SJCRH30 (cell line): ENCODE measurements at regions not wholly inside any gene's neighbourhood (a gene's known extent, or its start where the extent isn't known, plus 50 kb on each side); places are given as distances from the start of the nearest gene placed in this dataset.

ENCODE experiments used
- DNase-seq, 2 experiments: peaks; one replicate each; pipeline ENCODE4 v3.0.0-alpha.2; 2015 to 2020
- H3K27ac ChIP-seq: fragments of 250-450 bp; sonication (Bioruptor Pico); 2 replicates; pipeline ENCODE4 v1.5.1; 2020; ENCODE audit warnings: mild to moderate bottlenecking, moderate library complexity
- H3K27me3 ChIP-seq: fragments of 250-450 bp; sonication (Bioruptor Pico); 2 replicates; pipeline ENCODE4 v1.5.1; 2020; ENCODE audit warnings: mild to moderate bottlenecking, moderate library complexity
- H3K36me3 ChIP-seq: fragments of 250-450 bp; sonication (Bioruptor Pico); 2 replicates; pipeline ENCODE4 v1.5.1; 2020; ENCODE audit warnings: mild to moderate bottlenecking, moderate library complexity
- H3K4me1 ChIP-seq: fragments of 250-450 bp; sonication (Bioruptor Pico); 2 replicates; pipeline ENCODE4 v1.5.1; 2020; ENCODE audit warnings: mild to moderate bottlenecking, moderate library complexity
- H3K4me3 ChIP-seq: fragments of 250-450 bp; sonication (Bioruptor Pico); 2 replicates; pipeline ENCODE4 v1.5.1; 2020; ENCODE audit warnings: mild to moderate bottlenecking, moderate library complexity
- H3K9me3 ChIP-seq: fragments of 250-450 bp; sonication (Bioruptor Pico); replicated peaks from 2 replicates; pipeline ENCODE4 v1.5.1; 2020; ENCODE audit warnings: mild to moderate bottlenecking, moderate library complexity

DNA sequence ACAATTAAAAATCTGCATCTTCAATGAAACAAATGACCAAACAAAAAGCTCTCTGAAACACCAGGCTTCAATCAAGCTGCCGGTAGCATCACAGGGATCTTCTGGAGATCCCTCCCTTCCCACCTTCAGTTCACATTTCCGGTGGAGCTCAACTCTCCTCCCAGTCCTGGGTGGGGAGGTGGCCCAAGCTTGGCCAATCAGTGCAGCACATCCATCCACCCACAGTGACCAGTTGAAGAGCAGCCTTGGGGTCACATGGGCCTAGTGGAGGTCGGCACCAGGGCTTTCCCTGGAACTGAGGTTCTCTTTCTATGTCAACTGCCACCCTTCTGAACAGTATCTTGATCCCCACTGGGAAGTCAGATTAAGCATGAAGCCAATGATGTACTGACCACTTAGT lies 620.1 kb upstream of the MGMT start:
- H3K9me3 ChIP-seq, result no peaks in the 10 kb centered on the region
- no peaks in the 10 kb centered on the region for H3K4me1 ChIP-seq
- no peaks in the 10 kb centered on the region for H3K27me3 ChIP-seq
- H3K27ac ChIP-seq, result no peak overlapping the region
- H3K4me3 ChIP-seq, result no peak overlapping the region
- no peak for DNase-seq
- H3K36me3 ChIP-seq, result no peaks in the 10 kb centered on the region

DNA sequence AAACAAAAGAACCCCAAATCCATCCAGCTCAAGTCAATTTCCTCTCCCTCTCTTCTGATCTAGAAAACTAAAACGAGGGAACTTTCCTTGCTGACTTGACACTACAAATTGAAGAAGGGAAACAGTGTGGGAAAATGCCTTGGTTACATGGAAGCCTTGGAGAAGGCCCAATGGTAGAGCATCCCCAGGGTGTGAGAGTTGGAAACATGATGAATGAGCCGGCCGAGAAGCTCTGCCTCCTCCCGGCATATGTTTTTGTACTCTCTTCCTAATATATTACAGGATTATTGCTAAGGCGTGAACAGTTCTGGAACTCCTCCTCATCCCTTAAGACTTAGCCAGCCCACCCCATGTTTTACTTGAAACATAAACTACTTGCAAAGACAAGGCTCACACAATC lies 618.2 kb upstream of the MGMT start:
- H3K36me3 ChIP-seq, result no peaks in the 10 kb centered on the region
- no peak for DNase-seq
- no peak overlapping the region for H3K4me3 ChIP-seq
- H3K4me1 ChIP-seq, result no peaks in the 10 kb centered on the region; the same call in 1 of the 2 replicates
- H3K27ac ChIP-seq, result no peak overlapping the region
- no peaks in the 10 kb centered on the region for H3K27me3 ChIP-seq
- H3K9me3 ChIP-seq, result no peaks in the 10 kb centered on the region

DNA sequence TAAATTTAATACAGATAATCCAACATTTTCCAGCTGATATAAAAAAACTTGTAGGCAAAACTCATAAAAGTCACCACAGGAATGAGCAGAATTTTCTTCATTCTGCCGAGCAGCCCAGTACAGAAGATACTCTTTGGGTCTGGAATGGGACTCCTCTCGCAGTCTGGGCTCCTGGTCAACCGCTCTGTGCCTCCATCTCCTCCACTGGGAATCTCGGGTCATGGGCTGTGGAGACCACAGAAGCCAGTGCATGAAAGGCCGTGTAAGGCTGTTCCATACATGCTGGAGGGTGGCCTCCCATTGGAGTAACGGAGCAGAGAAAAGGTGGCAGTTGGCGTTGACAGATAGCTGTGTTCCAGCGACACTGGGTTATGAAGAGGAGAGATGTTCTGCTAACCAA lies 616.4 kb upstream of the MGMT start:
- Histone ChIP-seq H3K36me3 (no peaks in the 10 kb centered on the region), H3K4me3 (no peak overlapping the region), H3K27me3 (no peaks in the 10 kb centered on the region), H3K9me3 (no peaks in the 10 kb centered on the region), H3K27ac (no peak overlapping the region), H3K4me1 (peaks cover 7% of the 10 kb centered on the region; the same call in 1 of the 2 replicates)
- DNase-seq, result no peak

DNA sequence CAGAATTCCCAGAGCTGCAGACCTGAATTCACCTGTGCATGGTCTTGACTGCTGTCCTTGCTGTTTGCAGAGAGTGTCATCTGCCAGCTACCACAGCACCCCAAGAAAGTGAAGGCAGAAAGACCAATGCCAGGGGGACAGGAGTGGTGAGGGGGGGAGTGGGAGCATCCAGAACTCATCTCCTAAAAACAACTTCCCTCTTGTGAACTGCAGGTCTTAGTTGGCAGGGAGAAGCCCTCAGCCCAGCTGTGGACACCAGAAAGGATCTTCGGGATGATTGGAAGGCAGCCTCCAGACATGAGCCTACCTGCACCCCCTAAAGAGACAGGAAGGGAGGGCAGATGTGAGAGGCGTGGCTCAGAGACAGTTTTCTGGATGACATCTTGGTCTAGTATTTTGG lies 615.8 kb upstream of the MGMT start:
- H3K9me3 ChIP-seq, result no peaks in the 10 kb centered on the region
- DNase-seq, result no peak

DNA sequence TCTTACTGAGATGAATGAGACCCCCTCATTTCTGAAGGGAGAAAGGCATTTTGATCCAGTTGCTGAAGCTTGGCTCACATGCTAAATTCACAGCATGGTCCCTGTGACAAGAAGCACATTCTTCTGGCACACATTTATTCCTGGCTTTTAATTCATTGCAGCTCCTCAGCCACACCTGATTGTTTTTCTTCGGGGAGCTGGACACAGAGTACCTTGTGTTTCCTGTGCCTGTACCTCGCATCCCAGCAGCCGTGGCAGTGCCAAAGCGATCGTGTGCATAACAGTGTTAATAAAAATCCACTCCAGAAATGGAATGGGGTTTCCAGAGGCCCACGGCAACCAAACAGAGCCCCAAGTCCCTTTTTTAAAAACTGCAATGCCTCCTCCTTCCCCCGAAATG lies 615.3 kb upstream of the MGMT start:
- Histone ChIP-seq H3K4me1 (peaks cover 7% of the 10 kb centered on the region; the same call in 1 of the 2 replicates), H3K9me3 (no peaks in the 10 kb centered on the region), H3K36me3 (no peaks in the 10 kb centered on the region), H3K27ac (no peak overlapping the region), H3K4me3 (no peak overlapping the region), H3K27me3 (no peaks in the 10 kb centered on the region)
- DNase-seq, result no peak

More for the DNA sequence above, 615.8 kb upstream of the MGMT start:
- H3K27ac ChIP-seq, result no peak overlapping the region
- no peak overlapping the region for H3K4me3 ChIP-seq
- H3K27me3 ChIP-seq, result no peaks in the 10 kb centered on the region
- H3K4me1 ChIP-seq, result peaks cover 7% of the 10 kb centered on the region; the same call in 1 of the 2 replicates
- no peaks in the 10 kb centered on the region for H3K36me3 ChIP-seq

DNA sequence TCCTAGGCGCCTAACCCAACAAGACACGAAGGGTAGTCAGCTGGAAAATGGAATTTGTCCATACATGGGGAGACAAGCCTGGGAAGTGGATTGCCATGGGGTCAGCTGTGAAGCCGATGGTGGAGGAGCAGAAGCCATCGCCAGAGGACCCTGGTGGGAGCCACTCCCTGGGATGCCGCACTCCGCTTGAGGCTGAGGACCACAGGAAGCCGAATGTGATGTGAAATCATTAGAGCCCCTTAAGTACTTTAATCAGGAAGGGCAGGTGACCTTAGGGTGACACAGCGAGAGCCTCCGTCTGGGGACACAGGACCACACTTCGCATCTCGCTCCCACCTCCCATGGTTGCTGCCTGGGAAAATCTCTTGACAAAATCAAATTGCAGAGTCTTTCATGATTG lies 614.6 kb upstream of the MGMT start:
- H3K36me3 ChIP-seq, result no peaks in the 10 kb centered on the region
- H3K27ac ChIP-seq, result no peak overlapping the region
- peaks cover 7% of the 10 kb centered on the region; the same call in 1 of the 2 replicates for H3K4me1 ChIP-seq
- H3K4me3 ChIP-seq, result no peak overlapping the region
- H3K27me3 ChIP-seq, result no peaks in the 10 kb centered on the region
- no peaks in the 10 kb centered on the region for H3K9me3 ChIP-seq
- DNase-seq, result no peak

DNA sequence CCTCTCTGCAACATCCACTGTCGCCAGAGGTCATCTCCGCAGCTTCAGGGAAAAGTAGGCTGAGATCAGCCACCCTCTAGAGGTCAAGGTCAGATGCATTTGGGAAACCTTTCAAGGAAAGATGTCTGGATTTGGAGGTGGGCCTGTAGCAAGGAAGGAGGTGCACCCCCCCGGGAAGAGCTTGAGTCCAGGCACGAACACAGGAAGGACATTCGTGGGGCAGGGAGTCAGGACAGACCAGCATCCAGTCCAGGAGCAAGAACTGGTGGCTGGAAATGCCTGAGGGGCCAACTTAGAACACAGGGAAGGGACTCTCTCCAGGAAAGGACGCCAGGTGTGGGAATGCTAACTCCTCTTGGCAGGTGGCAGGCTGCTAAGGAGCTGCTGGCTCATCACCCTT lies 614.1 kb upstream of the MGMT start:
- no peak for DNase-seq
- Histone ChIP-seq H3K9me3 (no peaks in the 10 kb centered on the region), H3K36me3 (no peaks in the 10 kb centered on the region), H3K4me3 (no peak overlapping the region), H3K27me3 (no peaks in the 10 kb centered on the region), H3K4me1 (peaks cover 7% of the 10 kb centered on the region; the same call in 1 of the 2 replicates), H3K27ac (no peak overlapping the region)

DNA sequence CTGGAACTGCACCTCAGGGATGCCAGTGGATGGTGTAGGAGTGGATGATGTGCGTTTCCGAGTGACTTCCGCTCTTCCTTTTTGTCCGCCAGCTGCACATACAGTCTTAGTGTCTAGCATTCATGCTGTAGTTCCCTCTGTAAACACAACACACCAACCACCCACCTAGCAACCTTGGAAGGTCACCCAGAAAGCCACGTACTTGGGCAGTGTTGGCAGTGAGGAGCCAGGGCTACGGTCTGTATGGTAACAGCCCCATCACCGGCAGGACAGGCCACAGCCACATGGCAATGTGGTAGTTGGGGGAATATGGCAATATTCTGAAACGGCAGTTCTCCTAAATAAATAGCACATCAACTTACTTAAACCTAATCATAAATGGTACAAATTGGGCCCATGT lies 613.5 kb upstream of the MGMT start:
- Histone ChIP-seq H3K27ac (peak overlapping the region; percentile 71; the same call in 1 of the 2 replicates), H3K4me1 (peaks cover 7% of the 10 kb centered on the region; the same call in 1 of the 2 replicates)
- peak in 1 of 2 experiments; percentile 5 for DNase-seq

DNA sequence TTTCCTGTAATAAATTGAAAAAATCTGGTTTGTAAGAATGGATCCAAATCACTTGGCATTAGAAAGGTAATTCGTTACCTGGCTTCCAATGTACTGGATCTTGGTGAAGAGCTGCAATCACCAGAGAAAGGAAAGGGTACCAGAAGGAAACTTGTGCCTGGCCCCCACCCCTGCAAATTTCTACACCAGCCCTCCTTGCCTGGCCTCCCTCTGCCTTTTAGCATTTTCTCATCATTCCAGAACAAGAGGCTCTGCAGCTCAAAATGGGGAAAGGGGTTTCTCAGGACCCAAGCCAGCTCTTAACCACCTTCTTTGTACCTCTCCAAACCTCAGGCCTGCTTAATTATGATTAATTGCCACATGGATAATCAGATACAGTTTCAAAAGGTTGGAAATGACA lies 612.8 kb upstream of the MGMT start:
- H3K27ac ChIP-seq, result peak overlapping the region; percentile 71
- DNase-seq, result peak in 1 of 2 experiments; percentile 3
- H3K36me3 ChIP-seq, result no peaks in the 10 kb centered on the region
- no peaks in the 10 kb centered on the region for H3K9me3 ChIP-seq
- peaks cover 7% of the 10 kb centered on the region; the same call in 1 of the 2 replicates for H3K4me1 ChIP-seq
- no peaks in the 10 kb centered on the region for H3K27me3 ChIP-seq
- no peak overlapping the region for H3K4me3 ChIP-seq

More for the DNA sequence above, 613.5 kb upstream of the MGMT start:
- H3K27me3 ChIP-seq, result no peaks in the 10 kb centered on the region
- no peak overlapping the region for H3K4me3 ChIP-seq
- H3K9me3 ChIP-seq, result no peaks in the 10 kb centered on the region
- H3K36me3 ChIP-seq, result no peaks in the 10 kb centered on the region

DNA sequence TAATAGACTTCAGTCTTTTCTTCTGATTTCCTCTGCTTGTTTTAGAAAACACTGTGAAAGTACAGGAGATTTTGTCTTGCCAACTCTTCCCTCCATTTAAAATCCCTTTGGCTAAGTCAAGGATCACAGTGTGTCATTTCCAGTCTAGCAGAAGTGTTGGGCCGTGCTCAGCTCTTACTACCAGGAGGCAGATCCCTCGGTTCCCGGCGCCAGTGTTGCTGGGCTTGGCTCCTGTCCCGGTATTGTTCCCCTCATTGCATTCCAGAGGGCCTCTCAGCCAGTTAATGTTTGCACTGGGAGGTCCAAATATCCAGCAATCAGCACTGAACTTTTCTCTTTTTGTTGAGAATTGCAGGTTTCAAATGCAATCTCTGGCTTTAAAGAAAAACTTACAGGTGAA lies 612.1 kb upstream of the MGMT start:
- Histone ChIP-seq H3K4me1 (peaks cover 7% of the 10 kb centered on the region; the same call in 1 of the 2 replicates), H3K27me3 (no peaks in the 10 kb centered on the region), H3K36me3 (no peaks in the 10 kb centered on the region), H3K9me3 (no peaks in the 10 kb centered on the region), H3K4me3 (no peak overlapping the region), H3K27ac (peak overlapping the region; percentile 71)
- DNase-seq, result peak; percentile 65 to 69

DNA sequence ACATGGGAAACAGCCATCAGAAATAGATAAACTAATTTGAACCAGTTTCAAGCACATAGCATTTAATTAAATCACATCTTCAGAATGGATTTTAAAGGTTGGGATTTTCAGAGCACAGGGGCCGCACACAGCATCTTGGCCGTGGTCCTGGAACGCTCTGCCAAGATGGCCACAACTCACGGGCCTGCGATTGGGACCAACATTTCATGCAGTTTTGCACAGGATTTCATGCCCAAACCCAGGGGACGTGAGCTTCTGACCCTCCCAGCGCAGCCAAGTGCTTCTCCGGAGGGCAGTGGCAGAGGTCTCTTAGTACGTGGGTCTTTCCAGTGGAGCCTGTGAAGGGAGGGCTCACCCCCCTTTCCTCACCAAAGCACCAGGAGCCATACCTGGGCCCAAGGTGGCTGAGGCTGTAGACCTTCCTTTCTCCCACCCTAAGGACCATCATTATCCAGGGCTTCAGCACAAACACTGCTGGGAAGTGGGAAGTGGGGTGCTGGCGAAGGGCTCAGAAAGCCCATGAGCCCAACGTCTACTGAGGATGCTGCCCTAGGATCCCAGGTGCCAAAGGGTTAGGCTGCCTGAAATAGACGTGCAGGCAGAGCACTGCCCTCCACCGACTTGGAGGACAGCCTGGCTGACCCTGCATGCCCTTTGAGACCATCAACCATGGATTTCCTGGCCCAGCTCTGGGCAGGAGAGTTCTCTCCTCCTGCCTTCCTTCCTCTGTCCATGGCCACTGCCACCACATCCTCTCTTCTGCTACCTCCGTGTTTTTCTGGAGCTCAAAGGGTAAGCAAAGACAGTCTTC lies 611.2 kb upstream of the MGMT start:
- H3K4me1 ChIP-seq, result peaks cover 7% of the 10 kb centered on the region; the same call in 1 of the 2 replicates
- H3K9me3 ChIP-seq, result no peaks in the 10 kb centered on the region
- DNase-seq, result no peak

DNA sequence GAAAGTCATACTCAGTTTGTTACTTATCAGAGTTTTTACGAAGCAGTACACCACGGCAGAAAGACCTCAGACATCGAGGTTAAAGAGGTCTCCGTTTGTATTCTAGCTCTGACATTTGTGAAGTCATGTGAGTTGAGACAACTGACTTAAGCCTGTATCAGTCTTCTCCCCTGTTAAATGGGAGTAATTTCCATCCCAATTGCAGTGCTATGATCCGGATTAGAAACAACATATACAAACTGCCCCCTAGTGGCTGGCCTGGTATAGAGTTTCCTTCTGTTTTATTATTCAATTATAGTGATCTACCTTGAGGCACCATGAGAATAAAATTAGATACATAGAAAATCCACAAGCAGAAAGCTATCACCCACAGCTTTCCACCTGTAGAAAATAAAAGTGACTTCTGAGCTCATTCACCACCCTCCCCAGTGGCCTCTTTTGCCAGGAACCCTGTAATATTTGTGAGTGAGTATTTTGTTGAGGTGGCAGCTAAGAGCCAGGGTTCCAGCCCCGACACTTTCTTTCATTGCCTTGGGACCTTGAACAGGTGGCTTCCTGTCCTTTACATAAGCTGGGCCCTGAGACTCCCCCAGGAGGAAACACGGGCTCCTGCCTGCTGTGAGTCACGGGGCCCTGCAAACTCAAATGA lies 607.2 kb upstream of the MGMT start:
- Histone ChIP-seq H3K4me1 (no peaks in the 10 kb centered on the region; the same call in 1 of the 2 replicates), H3K4me3 (no peak overlapping the region), H3K36me3 (no peaks in the 10 kb centered on the region), H3K27ac (no peak overlapping the region), H3K27me3 (no peaks in the 10 kb centered on the region), H3K9me3 (no peaks in the 10 kb centered on the region)
- DNase-seq, result peak in 1 of 2 experiments; percentile 49

More for the DNA sequence above, 611.2 kb upstream of the MGMT start:
- H3K27ac ChIP-seq, result peak overlapping the region; percentile 71; the same call in 1 of the 2 replicates
- H3K36me3 ChIP-seq, result no peaks in the 10 kb centered on the region
- H3K4me3 ChIP-seq, result no peak overlapping the region
- H3K27me3 ChIP-seq, result no peaks in the 10 kb centered on the region

DNA sequence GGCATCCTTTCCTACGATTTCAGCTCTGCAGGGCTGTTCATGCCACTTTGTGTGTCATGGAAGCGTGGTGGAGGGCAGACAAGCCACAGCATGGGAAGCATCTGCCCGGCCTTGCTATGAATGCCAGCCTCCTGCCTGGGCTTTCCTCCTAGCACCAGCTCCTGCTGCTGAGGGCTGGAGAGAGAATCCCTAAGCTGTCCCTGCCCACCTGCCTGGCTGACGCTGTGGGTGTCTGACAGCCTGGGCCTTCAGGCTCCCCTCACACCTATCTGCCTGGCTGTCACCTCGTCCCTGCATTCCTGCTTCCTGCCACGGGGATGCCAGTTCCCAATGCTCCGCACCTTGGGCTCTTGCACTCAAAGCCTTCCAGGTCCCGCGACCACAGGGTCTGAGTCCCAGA lies 606.5 kb upstream of the MGMT start:
- Histone ChIP-seq H3K4me1 (no peaks in the 10 kb centered on the region), H3K36me3 (no peaks in the 10 kb centered on the region), H3K9me3 (no peaks in the 10 kb centered on the region), H3K4me3 (no peak overlapping the region), H3K27me3 (no peaks in the 10 kb centered on the region), H3K27ac (no peak overlapping the region)
- no peak for DNase-seq

DNA sequence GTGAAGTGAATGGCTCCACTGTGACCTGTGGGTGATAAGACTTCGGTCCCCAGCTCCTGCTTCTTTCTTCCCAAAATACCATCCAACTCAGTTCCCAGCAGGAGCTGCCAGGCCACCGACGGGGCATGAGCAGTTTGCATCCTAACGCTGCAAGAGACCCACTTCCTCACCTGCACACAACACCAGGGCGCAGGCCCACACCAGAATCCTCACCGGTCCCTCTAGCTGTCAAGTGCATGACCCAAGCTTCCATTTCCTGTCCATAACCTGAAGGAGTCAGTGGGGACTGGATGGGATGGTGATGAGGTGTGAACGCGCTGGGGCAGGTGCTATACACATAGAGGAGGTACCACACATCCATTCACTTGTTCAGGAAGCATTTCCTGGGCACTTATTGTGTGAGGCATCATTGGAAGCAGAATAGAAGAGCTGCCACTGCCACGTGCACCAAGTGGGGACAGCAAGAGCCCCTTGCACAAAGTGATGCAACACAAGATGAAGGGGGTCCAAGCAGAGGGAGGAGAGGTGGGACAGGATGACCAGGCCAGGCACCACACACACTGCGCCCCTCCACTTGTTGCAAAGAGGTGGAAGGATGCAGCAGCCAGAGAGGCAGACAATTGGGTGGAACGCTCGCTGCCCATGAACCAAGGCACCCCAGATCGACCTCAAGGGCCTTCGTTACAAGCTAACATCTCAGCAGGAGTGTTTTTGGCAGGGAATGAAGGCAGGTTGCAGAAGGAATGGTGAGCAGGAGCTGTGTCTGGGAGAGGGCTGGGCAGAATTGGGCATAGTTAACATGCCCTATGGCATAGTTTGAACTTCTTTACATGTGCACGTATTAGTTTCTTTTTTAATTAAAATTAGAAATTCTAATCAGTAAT lies 605.8 kb upstream of the MGMT start:
- Histone ChIP-seq H3K4me1 (no peaks in the 10 kb centered on the region), H3K36me3 (no peaks in the 10 kb centered on the region), H3K9me3 (no peaks in the 10 kb centered on the region), H3K27me3 (no peaks in the 10 kb centered on the region), H3K27ac (no peak overlapping the region), H3K4me3 (no peak overlapping the region)
- DNase-seq, result no peak
